ENCODE measurements at regions not wholly inside any gene's neighbourhood (a gene's known extent, or its start where the extent isn't known, plus 50 kb on each side); places are given as distances from the start of the nearest gene placed in this dataset.

DNA sequence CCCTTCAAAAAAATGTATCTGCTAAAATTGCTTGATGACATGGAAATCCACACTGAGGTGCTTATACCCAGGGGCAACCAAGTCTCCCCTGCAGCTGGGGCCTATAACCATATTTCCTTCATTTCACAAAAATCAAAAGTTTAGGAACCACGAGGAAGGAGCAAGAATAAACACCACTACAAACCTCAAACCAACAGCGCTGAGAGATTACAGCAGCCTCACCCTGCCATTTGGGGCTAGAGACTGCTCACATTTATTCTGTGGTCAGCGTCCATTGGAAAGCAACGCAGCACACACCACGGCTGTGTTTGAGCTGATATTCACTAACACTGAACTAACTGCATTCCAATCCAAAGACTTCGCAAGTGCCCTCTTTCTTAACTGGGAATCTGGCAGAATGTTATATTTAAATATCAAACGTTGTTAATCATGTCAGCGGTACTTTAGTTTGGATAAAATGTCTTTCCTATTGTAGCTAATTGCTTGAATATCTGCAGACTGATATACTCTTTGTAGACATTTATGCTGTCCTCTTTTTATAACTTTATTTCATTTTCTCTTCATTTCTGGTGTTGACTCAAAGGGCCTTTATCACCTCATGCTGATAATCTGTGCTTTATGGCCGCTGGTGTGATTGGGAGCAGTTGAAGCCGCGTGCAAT is 94.6 kb downstream of the FOXA2 start (continued):
- TF ChIP-seq, protein P1, sequence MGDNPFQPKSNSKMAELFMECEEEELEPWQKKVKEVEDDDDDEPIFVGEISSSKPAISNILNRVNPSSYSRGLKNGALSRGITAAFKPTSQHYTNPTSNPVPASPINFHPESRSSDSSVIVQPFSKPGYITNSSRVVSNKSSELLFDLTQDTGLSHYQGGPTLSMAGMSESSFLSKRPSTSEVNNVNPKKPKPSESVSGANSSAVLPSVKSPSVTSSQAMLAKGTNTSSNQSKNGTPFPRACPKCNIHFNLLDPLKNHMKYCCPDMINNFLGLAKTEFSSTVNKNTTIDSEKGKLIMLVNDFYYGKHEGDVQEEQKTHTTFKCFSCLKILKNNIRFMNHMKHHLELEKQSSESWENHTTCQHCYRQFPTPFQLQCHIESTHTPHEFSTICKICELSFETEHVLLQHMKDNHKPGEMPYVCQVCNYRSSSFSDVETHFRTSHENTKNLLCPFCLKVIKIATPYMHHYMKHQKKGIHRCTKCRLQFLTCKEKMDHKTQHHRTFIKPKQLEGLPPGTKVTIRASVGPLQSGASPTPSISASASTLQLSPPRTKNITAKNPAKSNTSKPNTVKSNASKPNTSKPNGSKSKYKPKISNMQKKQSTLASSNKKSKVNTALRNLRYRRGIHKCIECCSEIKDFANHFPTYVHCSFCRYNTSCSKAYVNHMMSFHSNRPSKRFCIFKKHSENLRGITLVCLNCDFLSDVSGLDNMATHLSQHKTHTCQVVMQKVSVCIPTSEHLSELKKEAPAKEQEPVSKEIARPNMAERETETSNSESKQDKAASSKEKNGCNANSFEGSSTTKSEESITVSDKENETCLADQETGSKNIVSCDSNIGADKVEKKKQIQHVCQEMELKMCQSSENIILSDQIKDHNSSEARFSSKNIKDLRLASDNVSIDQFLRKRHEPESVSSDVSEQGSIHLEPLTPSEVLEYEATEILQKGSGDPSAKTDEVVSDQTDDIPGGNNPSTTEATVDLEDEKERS (CRISPR knock-in tag; IDR thresholded peaks at IDR 0.05), result peak; percentile 40; the same call in 1 of the 2 replicates
- TF ChIP-seq, protein P2, sequence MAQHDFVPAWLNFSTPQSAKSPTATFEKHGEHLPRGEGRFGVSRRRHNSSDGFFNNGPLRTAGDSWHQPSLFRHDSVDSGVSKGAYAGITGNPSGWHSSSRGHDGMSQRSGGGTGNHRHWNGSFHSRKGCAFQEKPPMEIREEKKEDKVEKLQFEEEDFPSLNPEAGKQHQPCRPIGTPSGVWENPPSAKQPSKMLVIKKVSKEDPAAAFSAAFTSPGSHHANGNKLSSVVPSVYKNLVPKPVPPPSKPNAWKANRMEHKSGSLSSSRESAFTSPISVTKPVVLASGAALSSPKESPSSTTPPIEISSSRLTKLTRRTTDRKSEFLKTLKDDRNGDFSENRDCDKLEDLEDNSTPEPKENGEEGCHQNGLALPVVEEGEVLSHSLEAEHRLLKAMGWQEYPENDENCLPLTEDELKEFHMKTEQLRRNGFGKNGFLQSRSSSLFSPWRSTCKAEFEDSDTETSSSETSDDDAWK (CRISPR knock-in tag; IDR thresholded peaks at IDR 0.05), result no peak
- TF ChIP-seq ZNF329 (CRISPR knock-in tag; IDR thresholded peaks at IDR 0.05; ENCODE audit: low read depth), result no peak
- TF ChIP-seq MEF2D (CRISPR knock-in tag; IDR thresholded peaks at IDR 0.05), result 0 out of 2 replicates have a peak, but pooled peaks have one; percentile 13
- TF ChIP-seq ZNF878 (CRISPR knock-in tag; IDR thresholded peaks at IDR 0.05), result peak; percentile 76; the same call in 1 of the 2 replicates
- TF ChIP-seq, protein P3, sequence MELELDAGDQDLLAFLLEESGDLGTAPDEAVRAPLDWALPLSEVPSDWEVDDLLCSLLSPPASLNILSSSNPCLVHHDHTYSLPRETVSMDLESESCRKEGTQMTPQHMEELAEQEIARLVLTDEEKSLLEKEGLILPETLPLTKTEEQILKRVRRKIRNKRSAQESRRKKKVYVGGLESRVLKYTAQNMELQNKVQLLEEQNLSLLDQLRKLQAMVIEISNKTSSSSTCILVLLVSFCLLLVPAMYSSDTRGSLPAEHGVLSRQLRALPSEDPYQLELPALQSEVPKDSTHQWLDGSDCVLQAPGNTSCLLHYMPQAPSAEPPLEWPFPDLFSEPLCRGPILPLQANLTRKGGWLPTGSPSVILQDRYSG (CRISPR knock-in tag; IDR thresholded peaks at IDR 0.05), result 0 out of 2 replicates have a peak, but pooled peaks have one; percentile 49
- TF ChIP-seq, protein P4, sequence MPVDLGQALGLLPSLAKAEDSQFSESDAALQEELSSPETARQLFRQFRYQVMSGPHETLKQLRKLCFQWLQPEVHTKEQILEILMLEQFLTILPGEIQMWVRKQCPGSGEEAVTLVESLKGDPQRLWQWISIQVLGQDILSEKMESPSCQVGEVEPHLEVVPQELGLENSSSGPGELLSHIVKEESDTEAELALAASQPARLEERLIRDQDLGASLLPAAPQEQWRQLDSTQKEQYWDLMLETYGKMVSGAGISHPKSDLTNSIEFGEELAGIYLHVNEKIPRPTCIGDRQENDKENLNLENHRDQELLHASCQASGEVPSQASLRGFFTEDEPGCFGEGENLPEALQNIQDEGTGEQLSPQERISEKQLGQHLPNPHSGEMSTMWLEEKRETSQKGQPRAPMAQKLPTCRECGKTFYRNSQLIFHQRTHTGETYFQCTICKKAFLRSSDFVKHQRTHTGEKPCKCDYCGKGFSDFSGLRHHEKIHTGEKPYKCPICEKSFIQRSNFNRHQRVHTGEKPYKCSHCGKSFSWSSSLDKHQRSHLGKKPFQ (CRISPR knock-in tag; IDR thresholded peaks at IDR 0.05; ENCODE audit: insufficient replicate concordance), result peak; percentile 78
- TF ChIP-seq ZKSCAN1 (IDR thresholded peaks at IDR 0.05; ENCODE audit: low read length), result 0 out of 2 replicates have a peak, but pooled peaks have one; percentile 26
- no peak for TF ChIP-seq ESRRA (CRISPR knock-in tag; IDR thresholded peaks at IDR 0.05; ENCODE audit: low read depth)
- 0 out of 2 replicates have a peak, but pooled peaks have one; percentile 49 for TF ChIP-seq PRMT3 (CRISPR knock-in tag; IDR thresholded peaks at IDR 0.05; ENCODE audit: borderline replicate concordance, low read depth)
- TF ChIP-seq, protein P5, sequence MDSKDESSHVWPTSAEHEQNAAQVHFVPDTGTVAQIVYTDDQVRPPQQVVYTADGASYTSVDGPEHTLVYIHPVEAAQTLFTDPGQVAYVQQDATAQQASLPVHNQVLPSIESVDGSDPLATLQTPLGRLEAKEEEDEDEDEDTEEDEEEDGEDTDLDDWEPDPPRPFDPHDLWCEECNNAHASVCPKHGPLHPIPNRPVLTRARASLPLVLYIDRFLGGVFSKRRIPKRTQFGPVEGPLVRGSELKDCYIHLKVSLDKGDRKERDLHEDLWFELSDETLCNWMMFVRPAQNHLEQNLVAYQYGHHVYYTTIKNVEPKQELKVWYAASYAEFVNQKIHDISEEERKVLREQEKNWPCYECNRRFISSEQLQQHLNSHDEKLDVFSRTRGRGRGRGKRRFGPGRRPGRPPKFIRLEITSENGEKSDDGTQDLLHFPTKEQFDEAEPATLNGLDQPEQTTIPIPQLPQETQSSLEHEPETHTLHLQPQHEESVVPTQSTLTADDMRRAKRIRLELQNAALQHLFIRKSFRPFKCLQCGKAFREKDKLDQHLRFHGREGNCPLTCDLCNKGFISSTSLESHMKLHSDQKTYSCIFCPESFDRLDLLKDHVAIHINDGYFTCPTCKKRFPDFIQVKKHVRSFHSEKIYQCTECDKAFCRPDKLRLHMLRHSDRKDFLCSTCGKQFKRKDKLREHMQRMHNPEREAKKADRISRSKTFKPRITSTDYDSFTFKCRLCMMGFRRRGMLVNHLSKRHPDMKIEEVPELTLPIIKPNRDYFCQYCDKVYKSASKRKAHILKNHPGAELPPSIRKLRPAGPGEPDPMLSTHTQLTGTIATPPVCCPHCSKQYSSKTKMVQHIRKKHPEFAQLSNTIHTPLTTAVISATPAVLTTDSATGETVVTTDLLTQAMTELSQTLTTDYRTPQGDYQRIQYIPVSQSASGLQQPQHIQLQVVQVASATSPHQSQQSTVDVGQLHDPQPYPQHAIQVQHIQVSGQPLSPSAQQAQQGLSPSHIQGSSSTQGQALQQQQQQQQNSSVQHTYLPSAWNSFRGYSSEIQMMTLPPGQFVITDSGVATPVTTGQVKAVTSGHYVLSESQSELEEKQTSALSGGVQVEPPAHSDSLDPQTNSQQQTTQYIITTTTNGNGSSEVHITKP (CRISPR knock-in tag; IDR thresholded peaks at IDR 0.05; ENCODE audit: low read depth), result no peak
- TF ChIP-seq ELF4 (CRISPR knock-in tag; IDR thresholded peaks at IDR 0.05; ENCODE audit: borderline replicate concordance), result 0 out of 2 replicates have a peak, but pooled peaks have one; percentile 83
- no peak for TF ChIP-seq FOXA3 (CRISPR knock-in tag; IDR thresholded peaks at IDR 0.05)
- TF ChIP-seq THYN1 (CRISPR knock-in tag; IDR thresholded peaks at IDR 0.05; ENCODE audit: borderline replicate concordance, low read depth), result no peak
- TF ChIP-seq, protein P6, sequence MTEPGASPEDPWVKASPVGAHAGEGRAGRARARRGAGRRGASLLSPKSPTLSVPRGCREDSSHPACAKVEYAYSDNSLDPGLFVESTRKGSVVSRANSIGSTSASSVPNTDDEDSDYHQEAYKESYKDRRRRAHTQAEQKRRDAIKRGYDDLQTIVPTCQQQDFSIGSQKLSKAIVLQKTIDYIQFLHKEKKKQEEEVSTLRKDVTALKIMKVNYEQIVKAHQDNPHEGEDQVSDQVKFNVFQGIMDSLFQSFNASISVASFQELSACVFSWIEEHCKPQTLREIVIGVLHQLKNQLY (CRISPR knock-in tag; IDR thresholded peaks at IDR 0.05), result no peak
- no peak for TF ChIP-seq ZNF143 (CRISPR knock-in tag; IDR thresholded peaks at IDR 0.05)
- no peak for TF ChIP-seq MEIS1 (CRISPR knock-in tag; IDR thresholded peaks at IDR 0.05; ENCODE audit: borderline replicate concordance)

All from HepG2 (cell line).